GM23248 (cell line): ENCODE measurements at regions not wholly inside any gene's neighbourhood (a gene's known extent, or its start where the extent isn't known, plus 50 kb on each side); places are given as distances from the start of the nearest gene placed in this dataset.

ENCODE experiments used
- DNase-seq: peaks from one replicate; pipeline ENCODE4 v3.0.0-alpha.2; 2015
- H2AFZ ChIP-seq: fragments of 200-600 bp; sonication (generic); 2 replicates; pipeline ENCODE4 v1.6.1; 2016; ENCODE audit warnings: antibody characterized with exemption
- H3F3A ChIP-seq: fragments of 200-600 bp; sonication (generic); 2 replicates; pipeline ENCODE4 v1.6.1; 2016; ENCODE audit warnings: mild to moderate bottlenecking, antibody characterized with exemption, mixed run types; ENCODE audit not compliant: insufficient read depth
- H3K27ac ChIP-seq: fragments of 200-600 bp; sonication (generic); 2 replicates; pipeline ENCODE4 v1.5.1; 2016; ENCODE audit warnings: mild to moderate bottlenecking
- H3K27me3 ChIP-seq: fragments of 200-600 bp; sonication (generic); replicated peaks from 2 replicates; pipeline ENCODE4 v1.6.1; 2016; ENCODE audit warnings: mild to moderate bottlenecking; ENCODE audit not compliant: insufficient read depth
- H3K36me3 ChIP-seq: fragments of 200-600 bp; sonication (generic); 2 replicates; pipeline ENCODE4 v1.6.1; 2016; ENCODE audit warnings: low read depth, mild to moderate bottlenecking
- H3K4me1 ChIP-seq: fragments of 200-600 bp; sonication (generic); 2 replicates; pipeline ENCODE4 v1.6.1; 2016; ENCODE audit warnings: mild to moderate bottlenecking; ENCODE audit not compliant: insufficient read depth
- H3K4me2 ChIP-seq: fragments of 200-600 bp; sonication (generic); one replicate; pipeline ENCODE4 v1.6.1; 2016; ENCODE audit warnings: mild to moderate bottlenecking; ENCODE audit not compliant: unreplicated experiment
- H3K4me3 ChIP-seq: fragments of 200-600 bp; sonication (generic); 2 replicates; pipeline ENCODE4 v1.5.1; 2016; ENCODE audit warnings: mild to moderate bottlenecking
- H3K79me2 ChIP-seq: fragments of 200-600 bp; sonication (generic); 2 replicates; pipeline ENCODE4 v1.6.1; 2016; ENCODE audit warnings: mild to moderate bottlenecking; ENCODE audit not compliant: insufficient read depth
- H3K9ac ChIP-seq: fragments of 200-600 bp; sonication (generic); 2 replicates; pipeline ENCODE4 v1.6.1; 2016; ENCODE audit warnings: mild to moderate bottlenecking
- H3K9me2 ChIP-seq: fragments of 200-600 bp; sonication (generic); 2 replicates; pipeline ENCODE4 v1.6.1; 2016; ENCODE audit warnings: mixed run types, mild to moderate bottlenecking, moderate library complexity; ENCODE audit not compliant: insufficient read depth
- H3K9me3 ChIP-seq: fragments of 200-600 bp; sonication (generic); one replicate; pipeline ENCODE4 v1.6.1; 2017; ENCODE audit warnings: low read depth
- H4K20me1 ChIP-seq: fragments of 200-600 bp; sonication (generic); 2 replicates; pipeline ENCODE4 v1.6.0; 2016; ENCODE audit not compliant: insufficient read depth
- EZH2 ChIP-seq: fragments of 200-600 bp; sonication (generic); IDR thresholded peaks from 2 replicates; pipeline ENCODE4 v1.6.1; 2018; ENCODE audit warnings: antibody characterized with exemption, mild to moderate bottlenecking; ENCODE audit not compliant: insufficient read depth, poor library complexity, severe bottlenecking
- EZH2phosphoT487 ChIP-seq: fragments of 200-600 bp; sonication (generic); IDR thresholded peaks from 2 replicates; pipeline ENCODE4 v1.6.1; 2018; ENCODE audit warnings: antibody characterized with exemption, moderate library complexity, mild to moderate bottlenecking, low read depth; ENCODE audit not compliant: insufficient read depth
- WGBS, 2 experiments: methylation state at CpG; one replicate each; pipeline ENCODE4 v1.1.6; 2015 to 2017; ENCODE audit warnings: low lambda C conversion rate in 2 of 2, low coverage in 1 of 2; ENCODE audit errors: missing lambda C conversion rate in 2 of 2; 5-methylcytosine and 5-hydroxymethylcytosine counted together
- in situ Hi-C: fragments of 300-500 bp; cut with MboI; formaldehyde crosslinking; loops from 2 replicates; pipeline ENCODE4 v1.15.0; 2020

DNA sequence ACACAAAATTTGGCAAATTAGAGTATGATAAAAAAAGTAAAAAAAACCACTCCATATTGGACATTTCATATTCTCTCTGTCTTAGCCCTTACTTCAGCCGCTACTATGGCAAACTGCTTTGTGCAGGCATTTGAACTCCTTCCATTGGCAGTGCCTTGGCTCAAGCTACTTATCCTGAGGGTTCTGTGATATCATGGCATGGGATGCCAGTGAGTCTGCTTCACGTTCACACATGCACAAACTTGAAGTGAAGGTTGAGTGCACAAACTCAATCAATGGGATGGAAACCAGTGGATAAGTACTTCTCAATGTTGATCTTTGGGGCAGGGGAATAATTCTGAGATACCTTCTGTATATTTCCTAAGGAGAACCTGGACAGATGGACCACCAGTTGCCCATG, 117.2 kb downstream of the IL20RB start:
- Histone ChIP-seq H3K4me1 (no peaks in the 10 kb centered on the region), H3K27me3 (no peaks in the 10 kb centered on the region), H2AFZ (no peak overlapping the region), H3K36me3 (no peaks in the 10 kb centered on the region), H3K9me3 (no peaks in the 10 kb centered on the region), H3K9ac (no peak overlapping the region), H3K79me2 (no peaks in the 10 kb centered on the region), H3K4me2 (no peak overlapping the region), H4K20me1 (no peaks in the 10 kb centered on the region), H3K27ac (no peak overlapping the region), H3K9me2 (no peaks in the 10 kb centered on the region), H3K4me3 (no peak overlapping the region), H3F3A (no peaks in the 10 kb centered on the region)
- DNase-seq, result no peak
- in situ Hi-C loops, result no loop called here
- 8 to 9% methylated on average over 2 of the region's 2 CpGs for WGBS, 2 experiments
- TF ChIP-seq EZH2phosphoT487 (no peak), EZH2 (no peak)

DNA sequence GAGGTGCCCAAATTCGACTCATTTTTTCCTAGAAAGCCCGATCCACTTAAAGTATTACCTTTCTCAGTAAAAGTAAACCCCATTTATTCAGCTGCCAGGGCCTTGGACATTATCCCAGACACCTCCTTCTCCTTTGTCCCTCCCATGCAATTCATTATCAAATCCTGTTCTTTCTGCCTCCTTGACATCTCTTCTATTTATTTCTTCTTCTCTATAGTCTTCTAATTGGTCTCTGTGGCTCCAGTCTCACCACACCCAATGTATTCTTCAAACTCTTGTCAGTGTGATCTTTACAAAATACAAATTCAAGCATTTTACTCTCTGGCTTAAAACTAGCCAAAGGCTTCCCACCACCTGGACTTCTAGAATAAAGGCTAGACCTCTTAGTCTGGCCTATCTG, 120.3 kb downstream of the IL20RB start:
- no peaks in the 10 kb centered on the region for H3K9me3 ChIP-seq
- H3K4me3 ChIP-seq, result no peak overlapping the region
- no peak for DNase-seq
- no peak overlapping the region for H2AFZ ChIP-seq
- H3K79me2 ChIP-seq, result no peaks in the 10 kb centered on the region
- H3F3A ChIP-seq, result no peaks in the 10 kb centered on the region
- H3K4me1 ChIP-seq, result no peaks in the 10 kb centered on the region
- TF ChIP-seq EZH2, result no peak
- no peak for TF ChIP-seq EZH2phosphoT487
- no peak overlapping the region for H3K4me2 ChIP-seq
- H4K20me1 ChIP-seq, result no peaks in the 10 kb centered on the region
- H3K27ac ChIP-seq, result no peak overlapping the region
- H3K9me2 ChIP-seq, result no peaks in the 10 kb centered on the region
- no peak overlapping the region for H3K9ac ChIP-seq
- 30 to 35% methylated on average over 2 of the region's 2 CpGs for WGBS, 2 experiments
- H3K27me3 ChIP-seq, result no peaks in the 10 kb centered on the region
- no peaks in the 10 kb centered on the region for H3K36me3 ChIP-seq
- in situ Hi-C loops, result no loop called here

DNA sequence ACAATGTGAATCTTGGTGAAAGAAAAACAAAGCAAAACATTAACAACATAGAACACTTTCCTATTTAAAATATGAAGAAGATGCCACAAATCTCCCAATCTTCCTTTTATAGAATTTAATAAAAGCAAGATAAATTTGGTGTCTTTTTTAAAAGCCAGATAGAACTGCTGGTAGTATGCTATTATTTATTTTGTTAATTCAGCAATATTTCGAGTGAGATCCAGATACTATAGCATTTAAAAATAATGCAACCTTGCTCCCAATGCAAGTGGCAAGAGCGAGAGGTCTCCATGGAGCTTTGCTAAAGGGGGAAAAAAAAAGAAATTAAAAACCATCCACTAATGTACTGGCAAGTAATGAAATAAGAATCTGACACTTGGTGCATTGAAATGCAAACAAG, 121.8 kb downstream of the IL20RB start:
- TF ChIP-seq EZH2phosphoT487 (no peak), EZH2 (no peak)
- in situ Hi-C loops, result no loop called here
- no peaks in the 10 kb centered on the region for H3K27me3 ChIP-seq
- H4K20me1 ChIP-seq, result no peaks in the 10 kb centered on the region
- H3K9ac ChIP-seq, result no peak overlapping the region
- no peak overlapping the region for H3K4me2 ChIP-seq
- H3K9me3 ChIP-seq, result no peaks in the 10 kb centered on the region
- H2AFZ ChIP-seq, result no peak overlapping the region
- WGBS, 2 experiments, result 33 to 49% methylated on average over 2 of the region's 2 CpGs
- no peaks in the 10 kb centered on the region for H3K36me3 ChIP-seq
- no peak overlapping the region for H3K27ac ChIP-seq
- no peak overlapping the region for H3K4me3 ChIP-seq
- no peak for DNase-seq
- no peaks in the 10 kb centered on the region for H3K79me2 ChIP-seq
- no peaks in the 10 kb centered on the region for H3F3A ChIP-seq
- H3K9me2 ChIP-seq, result no peaks in the 10 kb centered on the region
- H3K4me1 ChIP-seq, result no peaks in the 10 kb centered on the region

DNA sequence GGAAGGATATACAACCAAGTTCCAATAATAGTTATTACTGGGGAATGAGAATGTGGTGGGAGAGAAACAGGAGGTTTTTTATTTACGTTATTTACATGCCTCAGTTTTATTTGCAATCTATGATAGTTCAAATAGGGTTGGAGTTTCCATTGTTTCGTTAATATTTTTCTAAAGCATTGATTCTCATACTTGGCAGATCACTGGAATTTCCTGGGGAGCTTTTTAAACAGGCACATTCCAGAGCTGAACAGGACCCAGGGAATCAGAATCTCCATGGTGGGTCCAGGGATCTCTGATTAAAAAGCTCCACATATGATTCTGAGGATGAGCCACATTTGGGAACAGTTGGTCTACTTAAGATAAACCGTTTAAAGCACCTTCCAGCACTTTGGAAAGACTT, 123.9 kb downstream of the IL20RB start:
- in situ Hi-C loops, result no loop called here
- Histone ChIP-seq H3K9ac (no peak overlapping the region), H3K9me3 (no peaks in the 10 kb centered on the region), H2AFZ (no peak overlapping the region), H3K4me2 (no peak overlapping the region), H3K4me1 (no peaks in the 10 kb centered on the region), H3K79me2 (no peaks in the 10 kb centered on the region), H3K9me2 (no peaks in the 10 kb centered on the region), H3K27me3 (no peaks in the 10 kb centered on the region), H3F3A (no peaks in the 10 kb centered on the region), H3K27ac (no peak overlapping the region), H3K36me3 (no peaks in the 10 kb centered on the region), H4K20me1 (no peaks in the 10 kb centered on the region), H3K4me3 (no peak overlapping the region)
- TF ChIP-seq EZH2phosphoT487 (no peak), EZH2 (no peak)
- no peak for DNase-seq
- 33 to 35% methylated on average over 3 of the region's 3 CpGs for WGBS, 2 experiments

DNA sequence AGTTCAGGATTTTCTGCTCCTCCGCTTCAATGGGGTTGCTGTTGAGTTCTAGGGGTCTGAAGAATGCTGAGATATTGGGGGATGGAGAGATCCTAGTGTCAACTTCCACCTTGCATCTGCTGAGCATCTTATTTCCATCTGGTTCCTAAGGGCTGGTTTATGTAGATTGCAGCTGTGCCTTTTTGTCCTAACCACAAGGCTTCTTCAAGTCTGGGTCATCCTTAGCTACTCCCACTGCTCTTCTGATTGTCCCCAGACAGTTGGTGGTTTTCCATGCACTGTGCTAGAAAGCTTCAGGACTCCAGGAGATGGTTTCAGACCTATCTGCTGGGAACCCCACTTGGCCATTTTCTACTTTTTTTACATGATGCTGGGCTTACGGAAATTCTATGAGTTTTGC, 125.0 kb downstream of the IL20RB start:
- WGBS, 2 experiments, result 68 to 70% methylated on average over 2 of the region's 2 CpGs
- Histone ChIP-seq H3K9ac (no peak overlapping the region), H3K36me3 (no peaks in the 10 kb centered on the region), H4K20me1 (no peaks in the 10 kb centered on the region), H2AFZ (no peak overlapping the region), H3K4me2 (no peak overlapping the region), H3K4me3 (no peak overlapping the region), H3K27me3 (no peaks in the 10 kb centered on the region), H3K4me1 (no peaks in the 10 kb centered on the region), H3F3A (no peaks in the 10 kb centered on the region), H3K27ac (no peak overlapping the region), H3K79me2 (no peaks in the 10 kb centered on the region), H3K9me2 (no peaks in the 10 kb centered on the region), H3K9me3 (no peaks in the 10 kb centered on the region)
- no peak for TF ChIP-seq EZH2
- no peak for TF ChIP-seq EZH2phosphoT487
- DNase-seq, result no peak
- in situ Hi-C loops, result no loop called here
